ENCODE measurements at regions not wholly inside any gene's neighbourhood (a gene's known extent, or its start where the extent isn't known, plus 50 kb on each side); places are given as distances from the start of the nearest gene placed in this dataset.
"Not testable (repeated sequence)": the region's sequence is repeated elsewhere in the genome, so short reads cannot be mapped to it uniquely, and the experiment has no call there.

- Mint-ChIP-seq H3K27me3 (ENCODE audit: unreplicated experiment) (no peaks in the 10 kb centered on the region), H3K4me1 (ENCODE audit: low read depth, unreplicated experiment) (no peaks in the 10 kb centered on the region), H3K9me3 (ENCODE audit: unreplicated experiment) (no peaks in the 10 kb centered on the region), H3K27ac (ENCODE audit: unreplicated experiment) (no peak overlapping the region), H3K4me3 (ENCODE audit: unreplicated experiment) (no peak overlapping the region), H3K36me3 (ENCODE audit: unreplicated experiment) (no peaks in the 10 kb centered on the region)
- no peak for DNase-seq
- TF ChIP-seq CTCF (IDR thresholded peaks at IDR 0.05; ENCODE audit: partially characterized antibody, unreplicated experiment), result no peak
Observed at GRCh38 chr13:40052954-40053353, 397.5 kb downstream of the COG6 start.

- Mint-ChIP-seq H3K9me3 (ENCODE audit: unreplicated experiment) (no peaks in the 10 kb centered on the region), H3K27me3 (ENCODE audit: unreplicated experiment) (no peaks in the 10 kb centered on the region), H3K4me1 (ENCODE audit: low read depth, unreplicated experiment) (no peaks in the 10 kb centered on the region), H3K36me3 (ENCODE audit: unreplicated experiment) (no peaks in the 10 kb centered on the region), H3K27ac (ENCODE audit: unreplicated experiment) (no peak overlapping the region), H3K4me3 (ENCODE audit: unreplicated experiment) (no peak overlapping the region)
- no peak for DNase-seq
- TF ChIP-seq CTCF (IDR thresholded peaks at IDR 0.05; ENCODE audit: partially characterized antibody, unreplicated experiment), result no peak
Observed at GRCh38 chr13:40053401-40053800, 397.9 kb downstream of the COG6 start.

GRCh38 chr13:40054422-40054821 is 399.0 kb downstream of the COG6 start:
- not testable (repeated sequence) for H3K36me3 Mint-ChIP-seq (ENCODE audit: unreplicated experiment); H3K4me3 Mint-ChIP-seq (ENCODE audit: unreplicated experiment); DNase-seq; H3K9me3 Mint-ChIP-seq (ENCODE audit: unreplicated experiment); H3K4me1 Mint-ChIP-seq (ENCODE audit: low read depth, unreplicated experiment); H3K27ac Mint-ChIP-seq (ENCODE audit: unreplicated experiment); H3K27me3 Mint-ChIP-seq (ENCODE audit: unreplicated experiment)

- DNase-seq, result no peak
- Mint-ChIP-seq H3K36me3 (ENCODE audit: unreplicated experiment) (no peaks in the 10 kb centered on the region), H3K4me1 (ENCODE audit: low read depth, unreplicated experiment) (peaks cover 3% of the 10 kb centered on the region), H3K9me3 (ENCODE audit: unreplicated experiment) (no peaks in the 10 kb centered on the region), H3K27me3 (ENCODE audit: unreplicated experiment) (no peaks in the 10 kb centered on the region), H3K27ac (ENCODE audit: unreplicated experiment) (no peak overlapping the region), H3K4me3 (ENCODE audit: unreplicated experiment) (no peak overlapping the region)
- no peak for TF ChIP-seq CTCF (IDR thresholded peaks at IDR 0.05; ENCODE audit: partially characterized antibody, unreplicated experiment)
Observed at GRCh38 chr13:40056898-40057619, 401.6 kb downstream of the COG6 start.

- Mint-ChIP-seq H3K27me3 (ENCODE audit: unreplicated experiment) (no peaks in the 10 kb centered on the region), H3K4me3 (ENCODE audit: unreplicated experiment) (no peak overlapping the region), H3K36me3 (ENCODE audit: unreplicated experiment) (no peaks in the 10 kb centered on the region), H3K27ac (ENCODE audit: unreplicated experiment) (no peak overlapping the region), H3K9me3 (ENCODE audit: unreplicated experiment) (no peaks in the 10 kb centered on the region), H3K4me1 (ENCODE audit: low read depth, unreplicated experiment) (peaks cover 11% of the 10 kb centered on the region)
- TF ChIP-seq CTCF (IDR thresholded peaks at IDR 0.05; ENCODE audit: partially characterized antibody, unreplicated experiment), result no peak
- DNase-seq, result no peak
Observed at GRCh38 chr13:40058757-40059236, 403.3 kb downstream of the COG6 start.

Measured in glutamatergic neuron (in vitro differentiated cells).